ENCODE measurements at regions not wholly inside any gene's neighbourhood (a gene's known extent, or its start where the extent isn't known, plus 50 kb on each side); places are given as distances from the start of the nearest gene placed in this dataset.

GRCh38 chr3:59391131-59391530, 341.3 kb upstream of the CFAP20DC start:
- H3K36me3 Mint-ChIP-seq (ENCODE audit: insufficient read depth) = no peaks in the 10 kb centered on the region
- no peak for DNase-seq (ENCODE audit: low spot score, unreplicated experiment)
- TF ChIP-seq CTCF (IDR thresholded peaks at IDR 0.05; ENCODE audit: unreplicated experiment) = no peak
- H3K4me1 Mint-ChIP-seq (ENCODE audit: low read depth) = peaks cover 3% of the 10 kb centered on the region
- no peaks in the 10 kb centered on the region for H3K27me3 Mint-ChIP-seq
- H3K4me3 Mint-ChIP-seq (ENCODE audit: low read depth) = no peak overlapping the region
- no peak overlapping the region for H3K27ac Mint-ChIP-seq
- peaks cover 7% of the 10 kb centered on the region for H3K9me3 Mint-ChIP-seq (ENCODE audit: low read depth)

GRCh38 chr3:59388555-59389270, 338.9 kb upstream of the CFAP20DC start:
- Mint-ChIP-seq H3K36me3 (ENCODE audit: insufficient read depth) (no peaks in the 10 kb centered on the region), H3K27me3 (no peaks in the 10 kb centered on the region), H3K9me3 (ENCODE audit: low read depth) (peaks cover 4% of the 10 kb centered on the region), H3K27ac (no peak overlapping the region), H3K4me1 (ENCODE audit: low read depth) (peaks cover 2% of the 10 kb centered on the region), H3K4me3 (ENCODE audit: low read depth) (no peak overlapping the region)
- TF ChIP-seq CTCF (IDR thresholded peaks at IDR 0.05; ENCODE audit: unreplicated experiment) = no peak
- no peak for DNase-seq (ENCODE audit: low spot score, unreplicated experiment)

GRCh38 chr3:59386165-59386564, 336.3 kb upstream of the CFAP20DC start:
- no peak overlapping the region for H3K27ac Mint-ChIP-seq
- TF ChIP-seq CTCF (IDR thresholded peaks at IDR 0.05; ENCODE audit: unreplicated experiment) = no peak
- H3K9me3 Mint-ChIP-seq (ENCODE audit: low read depth) = peaks cover 4% of the 10 kb centered on the region
- no peaks in the 10 kb centered on the region for H3K36me3 Mint-ChIP-seq (ENCODE audit: insufficient read depth)
- H3K27me3 Mint-ChIP-seq = peaks cover 6% of the 10 kb centered on the region
- no peak overlapping the region for H3K4me3 Mint-ChIP-seq (ENCODE audit: low read depth)
- no peaks in the 10 kb centered on the region for H3K4me1 Mint-ChIP-seq (ENCODE audit: low read depth)
- DNase-seq (ENCODE audit: low spot score, unreplicated experiment) = no peak

- Mint-ChIP-seq H3K4me1 (ENCODE audit: low read depth) (no peaks in the 10 kb centered on the region), H3K27me3 (peaks cover 6% of the 10 kb centered on the region), H3K36me3 (ENCODE audit: insufficient read depth) (no peaks in the 10 kb centered on the region), H3K4me3 (ENCODE audit: low read depth) (no peak overlapping the region), H3K27ac (no peak overlapping the region), H3K9me3 (ENCODE audit: low read depth) (peaks cover 4% of the 10 kb centered on the region)
- no peak for TF ChIP-seq CTCF (IDR thresholded peaks at IDR 0.05; ENCODE audit: unreplicated experiment)
- DNase-seq (ENCODE audit: low spot score, unreplicated experiment) = no peak
These were observed 335.7 kb upstream of the CFAP20DC start for GRCh38 chr3:59385547-59385946.

- Mint-ChIP-seq H3K36me3 (ENCODE audit: insufficient read depth) (no peaks in the 10 kb centered on the region), H3K4me3 (ENCODE audit: low read depth) (no peak overlapping the region), H3K4me1 (ENCODE audit: low read depth) (no peaks in the 10 kb centered on the region), H3K27me3 (peaks cover 13% of the 10 kb centered on the region), H3K27ac (no peak overlapping the region), H3K9me3 (ENCODE audit: low read depth) (no peaks in the 10 kb centered on the region)
- no peak for TF ChIP-seq CTCF (IDR thresholded peaks at IDR 0.05; ENCODE audit: unreplicated experiment)
- DNase-seq (ENCODE audit: low spot score, unreplicated experiment) = no peak
These were observed 331.5 kb upstream of the CFAP20DC start for GRCh38 chr3:59381282-59381681.

All from progenitor cell of endocrine pancreas (in vitro differentiated cells).